Keratinocyte (primary cell): ENCODE measurements at regions not wholly inside any gene's neighbourhood (a gene's known extent, or its start where the extent isn't known, plus 50 kb on each side); places are given as distances from the start of the nearest gene placed in this dataset.

Experiments used
- DNase-seq: peaks from one replicate; pipeline ENCODE4 v3.0.0-alpha.2; 2011; ENCODE audit warnings: low read depth, missing footprints, low spot score
- FAIRE-seq: peaks from 2 replicates; lab custom pipeline; 2011; peaks lifted over from hg19 to GRCh38; lab: Jason Lieb, UNC
- H2AFZ ChIP-seq: 2 replicates; pipeline ENCODE4 v1.6.0; 2012; ENCODE audit warnings: low read length, control low read depth, inconsistent platforms; ENCODE audit not compliant: control insufficient read depth
- H3K27ac ChIP-seq: 2 replicates; pipeline ENCODE4 v1.5.1; 2011; ENCODE audit warnings: low read length; ENCODE audit not compliant: control insufficient read depth, insufficient read depth
- H3K27me3 ChIP-seq: 3 replicates; pipeline ENCODE4 v1.6.0; 2011; ENCODE audit warnings: low read length; ENCODE audit not compliant: control insufficient read depth, insufficient read depth; ENCODE audit errors: extremely low read depth
- H3K36me3 ChIP-seq, 2 experiments: 2 replicates in 1 of 2; 3 replicates in 1 of 2; pipeline ENCODE4 v1.5.1; 2011; ENCODE audit warnings: low read length in 2 of 2, mild to moderate bottlenecking in 1 of 2; ENCODE audit not compliant: control insufficient read depth in 2 of 2, insufficient read depth in 2 of 2; ENCODE audit errors: extremely low read depth in 1 of 2
- H3K4me1 ChIP-seq: 3 replicates; pipeline ENCODE4 v1.5.1; 2011; ENCODE audit warnings: low read length; ENCODE audit not compliant: control insufficient read depth, insufficient read depth; ENCODE audit errors: extremely low read depth
- H3K4me2 ChIP-seq: 3 replicates; pipeline ENCODE4 v1.6.0; 2011; ENCODE audit warnings: low read depth, low read length; ENCODE audit not compliant: control insufficient read depth, insufficient read depth; ENCODE audit errors: extremely low read depth
- H3K4me3 ChIP-seq, 3 experiments: fragments of 200-600 bp in 1 of 3; sonication (generic) in 1 of 3; 2 replicates in 2 of 3; 3 replicates in 1 of 3; pipeline ENCODE4 v1.5.1; 2011 to 2016; ENCODE audit warnings: low read length in 3 of 3, mild to moderate bottlenecking in 3 of 3, control low read depth in 2 of 3, inconsistent platforms in 1 of 3, low read depth in 1 of 3, mixed read lengths in 1 of 3, mixed run types in 1 of 3, moderate library complexity in 1 of 3; ENCODE audit not compliant: control insufficient read depth in 2 of 3, insufficient read depth in 2 of 3; ENCODE audit errors: extremely low read depth in 1 of 3
- H3K79me2 ChIP-seq: 2 replicates; pipeline ENCODE4 v1.6.0; 2012; ENCODE audit warnings: low read length; ENCODE audit not compliant: control insufficient read depth, insufficient read depth
- H3K9ac ChIP-seq: 3 replicates; pipeline ENCODE4 v1.6.0; 2011; ENCODE audit warnings: low read length; ENCODE audit not compliant: control insufficient read depth, insufficient read depth; ENCODE audit errors: extremely low read depth
- H3K9me1 ChIP-seq: 3 replicates; pipeline ENCODE4 v1.6.0; 2011; ENCODE audit warnings: low read length; ENCODE audit not compliant: control insufficient read depth, insufficient read depth; ENCODE audit errors: extremely low read depth
- H3K9me3 ChIP-seq: 2 replicates; pipeline ENCODE4 v1.5.1; 2012; ENCODE audit warnings: low read depth, low read length; ENCODE audit not compliant: control insufficient read depth
- H4K20me1 ChIP-seq: 3 replicates; pipeline ENCODE4 v1.6.0; 2011; ENCODE audit warnings: low read length; ENCODE audit not compliant: control insufficient read depth, insufficient read depth; ENCODE audit errors: extremely low read depth
- CTCF ChIP-seq, 3 experiments: IDR thresholded peaks in 1 of 3; conservative IDR thresholded peaks in 1 of 3; optimal IDR thresholded peaks in 1 of 3; 2 replicates in 2 of 3; 3 replicates in 1 of 3; pipeline versions ENCODE3 to v1.5.1; 2011; ENCODE audit warnings: low read length in 3 of 3, mild to moderate bottlenecking in 3 of 3, moderate library complexity in 2 of 3, control low read depth in 1 of 3, inconsistent platforms in 1 of 3; ENCODE audit not compliant: insufficient read depth in 2 of 3; ENCODE audit errors: extremely low read depth in 1 of 3
- EZH2 ChIP-seq: IDR thresholded peaks from one replicate; pipeline ENCODE4 v1.6.1; 2012; ENCODE audit warnings: inconsistent platforms, mild to moderate bottlenecking, low read length, moderate library complexity
- dilution Hi-C: fragments of 300-500 bp; cut with MboI; formaldehyde crosslinking; loops from one replicate; pipeline ENCODE4 v1.7.0; 2020; ENCODE audit warnings: low sequenced_read_pairs; ENCODE audit not compliant: extremely low pct_ligation_motif_present

- dilution Hi-C loops = no loop called here
- FAIRE-seq (no peak), DNase-seq (no peak)
- Histone ChIP-seq H3K79me2 (no peaks in the 10 kb centered on the region), H3K27ac (no peak overlapping the region), H3K9me1 (no peaks in the 10 kb centered on the region), H3K9me3 (no peaks in the 10 kb centered on the region), H3K4me2 (no peak overlapping the region), H3K4me3 (no peak overlapping the region), H3K27me3 (no peaks in the 10 kb centered on the region), H2AFZ (no peak overlapping the region), H4K20me1 (no peaks in the 10 kb centered on the region), H3K4me1 (no peaks in the 10 kb centered on the region), H3K9ac (no peak overlapping the region), H3K36me3 (no peaks in the 10 kb centered on the region)
- TF ChIP-seq CTCF (optimal IDR thresholded peaks at IDR 0.05 in 1 of 3, IDR thresholded peaks at IDR 0.05 in 1 of 3, conservative IDR thresholded peaks at IDR 0.05 in 1 of 3; ENCODE audit: extremely low read depth in 1 of 3, insufficient read depth in 2 of 3, low read length in 3 of 3) (no peak), EZH2 (no peak)
These were observed 242.1 kb downstream of the TMX3 start for GRCh38 chr18:68472701-68473295.

- dilution Hi-C loops = no loop called here
- FAIRE-seq = no peak
These were observed 245.8 kb downstream of the TMX3 start for GRCh38 chr18:68469049-68469625.

More at GRCh38 chr18:68469049-68469625, 245.8 kb downstream of the TMX3 start:
- H3K27me3 ChIP-seq = no peaks in the 10 kb centered on the region
- no peak overlapping the region for H3K4me2 ChIP-seq
- no peak overlapping the region for H3K4me3 ChIP-seq
- no peak for DNase-seq
- no peaks in the 10 kb centered on the region for H3K9me3 ChIP-seq
- no peaks in the 10 kb centered on the region for H3K36me3 ChIP-seq
- no peaks in the 10 kb centered on the region for H3K9me1 ChIP-seq
- no peaks in the 10 kb centered on the region for H3K4me1 ChIP-seq
- H3K9ac ChIP-seq = no peak overlapping the region
- H2AFZ ChIP-seq = no peak overlapping the region
- no peak for TF ChIP-seq CTCF (optimal IDR thresholded peaks at IDR 0.05 in 1 of 3, IDR thresholded peaks at IDR 0.05 in 1 of 3, conservative IDR thresholded peaks at IDR 0.05 in 1 of 3; ENCODE audit: extremely low read depth in 1 of 3, insufficient read depth in 2 of 3, low read length in 3 of 3)
- no peak for TF ChIP-seq EZH2
- H4K20me1 ChIP-seq = no peaks in the 10 kb centered on the region
- H3K79me2 ChIP-seq = no peaks in the 10 kb centered on the region
- H3K27ac ChIP-seq = no peak overlapping the region
